ENCODE measurements at regions not wholly inside any gene's neighbourhood (a gene's known extent, or its start where the extent isn't known, plus 50 kb on each side); places are given as distances from the start of the nearest gene placed in this dataset.

DNA sequence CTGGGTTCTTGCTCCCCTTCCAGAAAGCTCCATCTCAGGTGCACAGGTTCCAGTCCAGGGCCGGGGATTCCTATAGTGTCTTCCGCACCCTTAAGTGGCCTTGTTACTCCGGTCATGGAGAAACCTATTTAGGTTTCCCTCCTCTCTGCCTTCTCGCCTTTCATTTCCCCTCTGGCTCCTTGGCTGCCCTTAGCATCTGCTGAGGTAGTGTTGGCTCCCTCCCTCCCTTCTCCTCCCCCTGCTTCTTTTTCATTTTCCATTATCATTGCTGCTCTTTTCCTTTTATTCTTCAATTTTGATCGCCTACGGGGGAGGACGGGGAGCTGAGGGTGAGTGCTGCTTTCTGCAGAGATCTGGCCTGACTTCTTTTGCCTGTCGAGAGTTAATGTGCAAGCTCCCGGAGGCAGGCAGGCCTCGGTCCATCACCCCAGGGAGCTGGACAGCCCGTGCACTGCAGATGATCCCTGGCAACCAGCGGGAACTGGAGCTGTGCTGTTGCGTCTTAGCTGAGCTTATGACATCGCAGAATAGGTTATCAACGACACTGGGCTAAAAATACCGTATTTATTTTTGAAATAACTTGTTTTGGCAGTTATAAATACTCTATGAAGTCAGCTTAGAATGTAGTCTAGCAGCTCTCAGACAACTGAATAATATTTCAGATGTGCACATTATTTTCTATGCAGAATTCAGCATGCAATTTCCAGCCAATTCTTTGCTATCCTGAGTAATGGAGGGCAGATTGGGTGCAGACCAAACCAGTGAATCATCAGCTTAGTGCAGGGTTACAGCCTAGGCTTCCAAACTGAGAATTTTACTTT is 141.9 kb downstream of the SLC4A3 start:
- intact Hi-C loops (cut with DNase I; ENCODE audit: low total_unique reads), result no loop called here

DNA sequence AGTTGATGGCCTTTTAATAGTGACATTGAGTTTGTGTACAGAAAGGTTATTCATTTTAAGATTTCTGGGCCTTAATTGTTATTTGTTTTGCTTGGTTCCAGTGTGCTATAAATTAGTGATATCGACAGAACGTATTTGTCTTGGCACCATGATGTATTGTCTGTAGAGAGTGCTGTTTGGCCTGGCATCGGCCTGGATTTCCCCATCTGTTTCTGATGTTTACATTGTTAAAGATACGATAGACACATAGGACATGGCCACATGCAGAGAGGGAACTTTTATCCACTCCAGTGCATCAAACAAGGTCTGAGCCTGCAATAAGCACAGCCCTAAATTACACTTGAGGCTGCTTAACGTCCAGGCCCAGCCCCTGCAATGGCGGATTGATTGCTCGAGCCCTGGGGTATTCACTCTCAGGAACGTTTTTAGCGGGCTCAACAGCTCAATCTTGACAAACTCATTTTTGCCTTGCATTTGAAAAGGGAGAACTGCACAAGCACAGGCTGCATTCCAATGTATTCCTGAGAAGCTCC is 144.7 kb downstream of the SLC4A3 start:
- H3K9me3 ChIP-seq, result no peaks in the 10 kb centered on the region
- DNase-seq, result no peak
- H3K27me3 ChIP-seq, result no peaks in the 10 kb centered on the region
- intact Hi-C loops (cut with DNase I; ENCODE audit: low total_unique reads), result no loop called here
- peaks cover 0 to 4% of the 10 kb centered on the region in 2 donors for H3K4me1 ChIP-seq
- H3K27ac ChIP-seq, result no peak overlapping the region
- no peak overlapping the region for H3K4me3 ChIP-seq
- no peak for TF ChIP-seq POLR2A (IDR thresholded peaks at IDR 0.05)
- TF ChIP-seq, protein P1, sequence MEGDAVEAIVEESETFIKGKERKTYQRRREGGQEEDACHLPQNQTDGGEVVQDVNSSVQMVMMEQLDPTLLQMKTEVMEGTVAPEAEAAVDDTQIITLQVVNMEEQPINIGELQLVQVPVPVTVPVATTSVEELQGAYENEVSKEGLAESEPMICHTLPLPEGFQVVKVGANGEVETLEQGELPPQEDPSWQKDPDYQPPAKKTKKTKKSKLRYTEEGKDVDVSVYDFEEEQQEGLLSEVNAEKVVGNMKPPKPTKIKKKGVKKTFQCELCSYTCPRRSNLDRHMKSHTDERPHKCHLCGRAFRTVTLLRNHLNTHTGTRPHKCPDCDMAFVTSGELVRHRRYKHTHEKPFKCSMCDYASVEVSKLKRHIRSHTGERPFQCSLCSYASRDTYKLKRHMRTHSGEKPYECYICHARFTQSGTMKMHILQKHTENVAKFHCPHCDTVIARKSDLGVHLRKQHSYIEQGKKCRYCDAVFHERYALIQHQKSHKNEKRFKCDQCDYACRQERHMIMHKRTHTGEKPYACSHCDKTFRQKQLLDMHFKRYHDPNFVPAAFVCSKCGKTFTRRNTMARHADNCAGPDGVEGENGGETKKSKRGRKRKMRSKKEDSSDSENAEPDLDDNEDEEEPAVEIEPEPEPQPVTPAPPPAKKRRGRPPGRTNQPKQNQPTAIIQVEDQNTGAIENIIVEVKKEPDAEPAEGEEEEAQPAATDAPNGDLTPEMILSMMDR (IDR thresholded peaks at IDR 0.05), result no peak
- no peaks in the 10 kb centered on the region for H3K36me3 ChIP-seq

More for the DNA sequence above, 141.9 kb downstream of the SLC4A3 start:
- no peak for TF ChIP-seq POLR2A (IDR thresholded peaks at IDR 0.05)
- TF ChIP-seq, protein P1 (IDR thresholded peaks at IDR 0.05), result no peak
- DNase-seq, result peak; percentile 29 to 68
- H3K9me3 ChIP-seq, result no peaks in the 10 kb centered on the region
- no peaks in the 10 kb centered on the region for H3K36me3 ChIP-seq
- no peaks in the 10 kb centered on the region for H3K27me3 ChIP-seq
- H3K4me1 ChIP-seq, result peaks cover 0 to 4% of the 10 kb centered on the region in 2 donors
- peak overlapping the region in 1 of 2 donors; percentile 45 for H3K27ac ChIP-seq
- H3K4me3 ChIP-seq, result no peak overlapping the region

DNA sequence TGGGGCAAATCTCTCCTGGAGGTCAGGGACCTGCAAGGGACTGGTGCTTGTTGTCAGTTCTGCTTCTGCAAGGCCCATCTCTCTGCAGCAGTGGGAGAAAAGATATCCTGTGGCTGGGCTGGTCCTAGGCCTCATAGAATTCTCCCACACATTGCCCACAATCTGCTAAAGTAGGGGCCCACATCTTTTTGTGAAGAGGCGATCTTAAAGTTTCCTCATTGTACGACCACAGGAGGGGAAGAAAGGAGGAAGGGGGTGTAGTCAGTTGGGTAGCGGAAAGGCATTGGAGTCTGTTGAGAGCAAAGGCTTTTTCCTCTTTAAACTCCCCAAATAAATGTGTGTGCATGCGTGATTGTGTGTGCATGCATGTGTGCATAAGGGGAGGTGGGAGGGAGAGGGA is 145.3 kb downstream of the SLC4A3 start:
- H3K4me1 ChIP-seq, result peaks cover 0 to 4% of the 10 kb centered on the region in 2 donors
- H3K27me3 ChIP-seq, result no peaks in the 10 kb centered on the region
- no peaks in the 10 kb centered on the region for H3K36me3 ChIP-seq
- H3K27ac ChIP-seq, result no peak overlapping the region
- TF ChIP-seq, protein P1 (IDR thresholded peaks at IDR 0.05), result no peak
- TF ChIP-seq POLR2A (IDR thresholded peaks at IDR 0.05), result no peak
- no peak for DNase-seq
- H3K4me3 ChIP-seq, result no peak overlapping the region
- intact Hi-C loops (cut with DNase I; ENCODE audit: low total_unique reads), result no loop called here
- H3K9me3 ChIP-seq, result no peaks in the 10 kb centered on the region

DNA sequence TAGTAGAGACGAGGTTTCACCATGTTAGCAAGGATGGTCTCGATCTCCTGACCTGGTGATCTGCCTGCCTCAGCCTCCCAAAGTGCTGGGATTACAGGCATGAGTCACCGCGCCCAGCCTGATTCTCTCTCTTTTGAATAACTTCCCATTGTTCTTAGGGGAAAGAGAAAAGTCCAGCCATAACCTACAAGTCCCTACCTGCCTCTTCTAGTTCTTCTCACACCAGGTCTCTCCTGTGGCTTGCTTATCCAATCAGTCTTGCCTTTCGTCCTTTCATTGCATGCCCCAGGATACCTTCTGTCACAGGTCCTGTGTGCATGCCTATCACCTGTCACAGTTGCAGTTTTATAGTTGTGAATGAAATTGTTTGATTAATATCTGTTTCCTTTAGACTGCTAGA is 148.1 kb downstream of the SLC4A3 start:
- intact Hi-C loops (cut with DNase I; ENCODE audit: low total_unique reads), result no loop called here
- DNase-seq, result no peak
- Histone ChIP-seq H3K4me1 (no peaks in the 10 kb centered on the region), H3K27ac (no peak overlapping the region), H3K9me3 (no peaks in the 10 kb centered on the region), H3K4me3 (no peak overlapping the region), H3K27me3 (no peaks in the 10 kb centered on the region), H3K36me3 (no peaks in the 10 kb centered on the region)
- TF ChIP-seq POLR2A (IDR thresholded peaks at IDR 0.05), result no peak
- TF ChIP-seq, protein P1 (IDR thresholded peaks at IDR 0.05), result no peak

DNA sequence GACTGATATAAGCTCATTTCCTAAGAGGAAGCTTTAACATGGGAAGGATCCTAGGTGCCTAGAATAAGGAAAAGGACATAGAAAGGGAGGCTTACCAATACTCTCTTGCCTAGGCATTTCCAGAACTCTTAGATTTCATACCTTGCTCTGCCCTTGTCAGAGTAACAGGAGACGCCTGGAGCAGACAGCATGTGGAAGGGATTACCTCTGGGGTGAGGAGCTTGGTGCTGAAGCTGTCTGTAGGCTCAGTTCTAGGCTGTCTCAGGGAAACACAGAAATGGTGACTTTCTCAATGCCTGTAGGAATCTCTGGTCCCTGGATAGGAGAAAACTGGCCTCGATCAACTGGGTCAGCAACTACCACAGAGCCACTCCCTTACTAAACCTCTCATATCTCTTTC is 150.0 kb downstream of the SLC4A3 start:
- no peak for TF ChIP-seq POLR2A (IDR thresholded peaks at IDR 0.05)
- TF ChIP-seq, protein P1 (IDR thresholded peaks at IDR 0.05), result no peak
- intact Hi-C loops (cut with DNase I; ENCODE audit: low total_unique reads), result no loop called here
- Histone ChIP-seq H3K27ac (no peak overlapping the region), H3K9me3 (no peaks in the 10 kb centered on the region), H3K36me3 (no peaks in the 10 kb centered on the region), H3K27me3 (no peaks in the 10 kb centered on the region), H3K4me1 (no peaks in the 10 kb centered on the region), H3K4me3 (no peak overlapping the region)
- no peak for DNase-seq
